ENCODE measurements at regions not wholly inside any gene's neighbourhood (a gene's known extent, or its start where the extent isn't known, plus 50 kb on each side); places are given as distances from the start of the nearest gene placed in this dataset.

DNA sequence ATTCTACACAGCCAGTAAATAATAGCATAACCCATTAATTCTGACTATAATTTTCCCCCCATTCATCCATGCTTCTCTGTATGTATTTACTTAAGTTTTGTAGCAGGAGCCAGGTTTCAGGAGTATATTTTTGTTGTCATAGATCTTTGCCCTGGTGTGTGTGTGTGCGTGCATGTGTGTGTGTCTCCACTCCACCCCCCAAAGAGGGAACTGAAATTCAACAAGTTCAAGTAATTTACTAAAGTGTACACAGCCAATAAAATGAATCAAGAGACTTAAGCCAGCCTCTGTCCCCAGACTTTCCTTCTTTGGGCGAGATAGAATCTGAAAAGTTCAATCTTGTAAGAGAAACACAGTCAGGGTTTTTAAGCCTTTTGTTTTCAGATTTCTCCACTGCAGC, 792.0 kb downstream of the MED13L start:
- no peak for TF ChIP-seq TEAD4 (IDR thresholded peaks at IDR 0.05)
- no peak for TF ChIP-seq REST (IDR thresholded peaks at IDR 0.05; ENCODE audit: low read depth)
- TF ChIP-seq RAD21 (IDR thresholded peaks at IDR 0.05; ENCODE audit: low read depth) = no peak
- TF ChIP-seq, protein P1, sequence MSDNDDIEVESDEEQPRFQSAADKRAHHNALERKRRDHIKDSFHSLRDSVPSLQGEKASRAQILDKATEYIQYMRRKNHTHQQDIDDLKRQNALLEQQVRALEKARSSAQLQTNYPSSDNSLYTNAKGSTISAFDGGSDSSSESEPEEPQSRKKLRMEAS (IDR thresholded peaks at IDR 0.05) = no peak
- TF ChIP-seq TAF1 (IDR thresholded peaks at IDR 0.05; ENCODE audit: low read depth) = no peak
